ENCODE measurements at regions not wholly inside any gene's neighbourhood (a gene's known extent, or its start where the extent isn't known, plus 50 kb on each side); places are given as distances from the start of the nearest gene placed in this dataset.

- TF ChIP-seq POLR2A (IDR thresholded peaks at IDR 0.05; ENCODE audit: low read length) = no peak
- TF ChIP-seq GATA1 (IDR thresholded peaks at IDR 0.05; ENCODE audit: low read depth, low read length) = no peak
Observed at GRCh38 chr4:26044524-26044923, 130.5 kb downstream of the SMIM20 start.

Data from erythroblast (primary cell).